ENCODE measurements at regions not wholly inside any gene's neighbourhood (a gene's known extent, or its start where the extent isn't known, plus 50 kb on each side); places are given as distances from the start of the nearest gene placed in this dataset.

DNA sequence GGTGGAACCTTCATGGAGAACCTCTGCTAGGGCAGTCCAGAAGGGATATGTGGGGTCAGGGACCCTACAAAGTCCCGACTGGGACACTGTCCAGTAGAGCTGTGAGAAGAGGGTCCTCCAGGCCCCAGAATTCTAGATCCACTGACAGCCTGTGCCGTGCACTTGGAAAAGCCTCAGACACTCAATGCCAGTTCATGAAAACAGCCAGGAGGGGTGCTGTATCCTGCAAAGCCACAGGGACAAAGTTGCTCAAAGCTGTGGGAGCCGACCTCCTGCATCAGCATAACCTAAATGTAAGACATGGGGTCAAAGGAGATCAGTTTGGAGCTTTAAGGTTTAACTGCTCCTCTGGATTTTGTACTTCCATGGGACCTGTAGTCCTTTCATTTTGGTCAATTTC is 448.8 kb upstream of the CADM2 start:
- TF ChIP-seq EZH2phosphoT487 (IDR thresholded peaks at IDR 0.05; ENCODE audit: borderline replicate concordance, low read length) (no peak), CTCF (conservative IDR thresholded peaks at IDR 0.05; ENCODE audit: low read depth, low read length) (no peak)
- Histone ChIP-seq H3K27ac (ENCODE audit: low read length) (no peak overlapping the region), H2AFZ (ENCODE audit: low read length) (no peak overlapping the region), H3K4me2 (ENCODE audit: low read length) (no peak overlapping the region), H3K27me3 (ENCODE audit: low read length) (no peaks in the 10 kb centered on the region), H3K4me1 (ENCODE audit: insufficient read depth, low read length) (no peaks in the 10 kb centered on the region), H3K9ac (ENCODE audit: low read length) (no peak overlapping the region), H3K79me2 (ENCODE audit: low read length) (no peaks in the 10 kb centered on the region), H3K4me3 (ENCODE audit: low read length) (no peak overlapping the region), H3K9me3 (ENCODE audit: low read length) (no peaks in the 10 kb centered on the region), H3F3A (ENCODE audit: low read length, unreplicated experiment) (no peaks in the 10 kb centered on the region), H3K36me3 (ENCODE audit: low read depth, low read length) (no peaks in the 10 kb centered on the region), H4K20me1 (ENCODE audit: low read length) (no peaks in the 10 kb centered on the region), H3K9me2 (replicated peaks; ENCODE audit: low read length) (no peaks in the 10 kb centered on the region)
- BruUV-seq (replicated peaks), result no TSS peak
- intact Hi-C loops (cut with micrococcal nuclease), result no loop called here
- no peak for ATAC-seq
- no peak for DNase-seq
- CTCF ChIA-PET, result no interaction called here
- POLR2A ChIA-PET (ENCODE audit: unreplicated experiment), result no interaction called here

DNA sequence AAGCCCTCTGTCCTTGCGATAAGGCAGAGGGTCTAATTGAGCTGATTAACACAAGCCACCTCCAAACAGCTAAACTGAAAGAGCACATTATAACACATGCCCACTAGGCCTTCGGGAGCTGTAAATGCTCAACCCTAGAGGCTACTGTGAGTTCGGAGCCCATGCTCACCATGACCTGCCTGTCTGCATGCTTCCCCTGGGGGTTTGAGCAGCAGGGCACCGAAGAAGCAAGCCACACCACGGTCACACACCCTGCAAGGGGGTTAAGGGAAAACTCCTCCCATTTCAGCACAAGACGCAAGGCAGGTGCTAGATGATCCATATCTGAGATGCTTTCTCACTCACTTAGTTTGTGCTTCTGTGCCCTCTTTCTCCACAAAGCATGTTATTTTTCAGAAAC is 435.9 kb upstream of the CADM2 start:
- H3K79me2 ChIP-seq (ENCODE audit: low read length), result no peaks in the 10 kb centered on the region
- BruUV-seq (replicated peaks), result no TSS peak
- POLR2A ChIA-PET (ENCODE audit: unreplicated experiment), result no interaction called here
- no peaks in the 10 kb centered on the region for H4K20me1 ChIP-seq (ENCODE audit: low read length)
- DNase-seq (no peak), ATAC-seq (no peak)
- TF ChIP-seq EZH2 (IDR thresholded peaks at IDR 0.05; ENCODE audit: low read length, unreplicated experiment) (no peak), CTCF (conservative IDR thresholded peaks at IDR 0.05; ENCODE audit: low read depth, low read length) (no peak), EZH2phosphoT487 (IDR thresholded peaks at IDR 0.05; ENCODE audit: borderline replicate concordance, low read length) (no peak)
- H3K4me1 ChIP-seq (ENCODE audit: insufficient read depth, low read length), result no peaks in the 10 kb centered on the region
- no peak overlapping the region for H3K27ac ChIP-seq (ENCODE audit: low read length)
- H3K4me3 ChIP-seq (ENCODE audit: low read length), result no peak overlapping the region
- no peaks in the 10 kb centered on the region for H3K9me2 ChIP-seq (replicated peaks; ENCODE audit: low read length)
- H3K4me2 ChIP-seq (ENCODE audit: low read length), result no peak overlapping the region
- no peak overlapping the region for H3K9ac ChIP-seq (ENCODE audit: low read length)
- H3K27me3 ChIP-seq (ENCODE audit: low read length), result no peaks in the 10 kb centered on the region
- intact Hi-C loops (cut with micrococcal nuclease), result no loop called here
- H3K9me3 ChIP-seq (ENCODE audit: low read length), result no peaks in the 10 kb centered on the region
- H2AFZ ChIP-seq (ENCODE audit: low read length), result no peak overlapping the region
- no peaks in the 10 kb centered on the region for H3F3A ChIP-seq (ENCODE audit: low read length, unreplicated experiment)
- CTCF ChIA-PET, result no interaction called here
- H3K36me3 ChIP-seq (ENCODE audit: low read depth, low read length), result no peaks in the 10 kb centered on the region

DNA sequence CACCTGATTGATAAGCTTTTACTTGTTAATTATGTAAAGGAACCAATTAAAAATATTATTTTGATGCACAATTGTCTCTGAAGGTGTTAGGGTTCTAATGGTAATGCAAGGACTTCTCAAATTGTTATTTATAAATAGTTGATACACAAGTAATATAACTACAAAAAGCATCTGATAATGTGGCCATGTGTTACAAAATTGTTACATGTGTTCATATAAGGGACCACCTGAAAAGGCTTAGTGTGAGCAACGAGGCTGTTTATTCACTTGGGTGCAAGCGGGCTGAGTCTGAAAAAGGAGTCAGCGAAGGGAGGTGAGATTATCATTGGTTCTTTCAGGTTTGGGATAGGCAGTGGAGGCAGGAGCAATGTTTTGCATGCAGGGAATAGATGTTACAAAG is 421.9 kb upstream of the CADM2 start:
- Histone ChIP-seq H3K9ac (ENCODE audit: low read length) (no peak overlapping the region), H3K4me3 (ENCODE audit: low read length) (no peak overlapping the region), H4K20me1 (ENCODE audit: low read length) (no peaks in the 10 kb centered on the region), H3K27me3 (ENCODE audit: low read length) (no peaks in the 10 kb centered on the region), H3K9me2 (replicated peaks; ENCODE audit: low read length) (no peaks in the 10 kb centered on the region), H3K79me2 (ENCODE audit: low read length) (no peaks in the 10 kb centered on the region), H3K4me2 (ENCODE audit: low read length) (no peak overlapping the region), H3K27ac (ENCODE audit: low read length) (no peak overlapping the region), H2AFZ (ENCODE audit: low read length) (no peak overlapping the region), H3K9me3 (ENCODE audit: low read length) (no peaks in the 10 kb centered on the region), H3K36me3 (ENCODE audit: low read depth, low read length) (no peaks in the 10 kb centered on the region), H3K4me1 (ENCODE audit: insufficient read depth, low read length) (no peaks in the 10 kb centered on the region), H3F3A (ENCODE audit: low read length, unreplicated experiment) (no peaks in the 10 kb centered on the region)
- POLR2A ChIA-PET (ENCODE audit: unreplicated experiment), result no interaction called here
- TF ChIP-seq CTCF (conservative IDR thresholded peaks at IDR 0.05; ENCODE audit: low read depth, low read length), result no peak
- TF ChIP-seq EZH2phosphoT487 (IDR thresholded peaks at IDR 0.05; ENCODE audit: borderline replicate concordance, low read length), result no peak
- no peak for TF ChIP-seq EZH2 (IDR thresholded peaks at IDR 0.05; ENCODE audit: low read length, unreplicated experiment)
- DNase-seq (no peak), ATAC-seq (no peak)
- intact Hi-C loops (cut with micrococcal nuclease), result no loop called here
- BruUV-seq (replicated peaks), result no TSS peak
- CTCF ChIA-PET, result no interaction called here

Data from PC-3 (cell line).